ENCODE measurements at regions not wholly inside any gene's neighbourhood (a gene's known extent, or its start where the extent isn't known, plus 50 kb on each side); places are given as distances from the start of the nearest gene placed in this dataset.

GRCh38 chr4:59647011-59647410 is 1553.1 kb upstream of the ADGRL3 start:
- no peak overlapping the region for H2BK5ac ChIP-seq (ENCODE audit: insufficient read length, low read length)
- H4K8ac ChIP-seq (replicated peaks; ENCODE audit: insufficient read length, low read depth, low read length), result no peak overlapping the region
- Mint-ChIP-seq H3K9me3 (peaks cover 0 to 3% of the 10 kb centered on the region in 2 experiments; a peak in 1 of 5 replicates), H3K36me3 (ENCODE audit: insufficient read depth in 1 of 3, low read depth in 3 of 3) (peaks cover 0 to 6% (median 0%) of the 10 kb centered on the region in 3 experiments; a peak in 1 of 7 replicates), H3K27me3 (ENCODE audit: low read depth) (no peaks in the 10 kb centered on the region), H3K27ac (peak overlapping the region in 1 of 3 experiments; percentile 19; a peak in 1 of 7 replicates), H3K4me1 (no peaks in the 10 kb centered on the region), H3K4me3 (no peak overlapping the region)
- no peaks in the 10 kb centered on the region for H4K20me1 ChIP-seq (ENCODE audit: control insufficient read depth, insufficient read depth, insufficient read length)
- WGBS (ENCODE audit: extremely low coverage, insufficient read length, low lambda C conversion rate), result no CpG with 5 or more reads among the region's 2 CpGs
- no peak overlapping the region for H3T11ph ChIP-seq (ENCODE audit: low read length)
- no peak overlapping the region for H2BK15ac ChIP-seq (ENCODE audit: low read depth, low read length)
- no peak overlapping the region for H2BK12ac ChIP-seq (ENCODE audit: insufficient read length, low read depth, low read length)
- H2BK120ac ChIP-seq (ENCODE audit: low read depth, low read length, poor library complexity, severe bottlenecking), result no peak overlapping the region
- H2BK20ac ChIP-seq (ENCODE audit: low read depth, low read length, poor library complexity, severe bottlenecking), result no peak overlapping the region
- no peak overlapping the region for H4K91ac ChIP-seq (ENCODE audit: insufficient read length, low read depth, low read length)
- H2AK5ac ChIP-seq (ENCODE audit: insufficient read length, low read length), result no peak overlapping the region
- H3K18ac ChIP-seq (ENCODE audit: insufficient read length, low read depth, low read length), result no peak overlapping the region
- H3K27ac ChIP-seq (ENCODE audit: insufficient read length, low read depth, low read length), result no peak overlapping the region
- no peaks in the 10 kb centered on the region for H3K9me3 ChIP-seq (ENCODE audit: control insufficient read depth, low read depth, low read length)
- H4K5ac ChIP-seq (ENCODE audit: insufficient read length, low read depth, low read length), result no peak overlapping the region
- no peaks in the 10 kb centered on the region for H3K23me2 ChIP-seq (ENCODE audit: insufficient read length, low read depth, low read length, poor library complexity, severe bottlenecking)
- TF ChIP-seq, protein P1, sequence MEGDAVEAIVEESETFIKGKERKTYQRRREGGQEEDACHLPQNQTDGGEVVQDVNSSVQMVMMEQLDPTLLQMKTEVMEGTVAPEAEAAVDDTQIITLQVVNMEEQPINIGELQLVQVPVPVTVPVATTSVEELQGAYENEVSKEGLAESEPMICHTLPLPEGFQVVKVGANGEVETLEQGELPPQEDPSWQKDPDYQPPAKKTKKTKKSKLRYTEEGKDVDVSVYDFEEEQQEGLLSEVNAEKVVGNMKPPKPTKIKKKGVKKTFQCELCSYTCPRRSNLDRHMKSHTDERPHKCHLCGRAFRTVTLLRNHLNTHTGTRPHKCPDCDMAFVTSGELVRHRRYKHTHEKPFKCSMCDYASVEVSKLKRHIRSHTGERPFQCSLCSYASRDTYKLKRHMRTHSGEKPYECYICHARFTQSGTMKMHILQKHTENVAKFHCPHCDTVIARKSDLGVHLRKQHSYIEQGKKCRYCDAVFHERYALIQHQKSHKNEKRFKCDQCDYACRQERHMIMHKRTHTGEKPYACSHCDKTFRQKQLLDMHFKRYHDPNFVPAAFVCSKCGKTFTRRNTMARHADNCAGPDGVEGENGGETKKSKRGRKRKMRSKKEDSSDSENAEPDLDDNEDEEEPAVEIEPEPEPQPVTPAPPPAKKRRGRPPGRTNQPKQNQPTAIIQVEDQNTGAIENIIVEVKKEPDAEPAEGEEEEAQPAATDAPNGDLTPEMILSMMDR (conservative IDR thresholded peaks at IDR 0.05), result no peak
- H3K9ac ChIP-seq (ENCODE audit: extremely low read depth, insufficient read length, low read length), result no peak overlapping the region
- no peak overlapping the region for H3K14ac ChIP-seq (ENCODE audit: insufficient read depth, low read length)
- DNase-seq, result no peak
- no peak overlapping the region for H3K4me2 ChIP-seq (ENCODE audit: insufficient read depth, insufficient read length, low read length)
- H3K23ac ChIP-seq (ENCODE audit: insufficient read length, low read depth, low read length), result no peak overlapping the region
- no peaks in the 10 kb centered on the region; the same call in 1 of the 2 replicates for H3K27me3 ChIP-seq (ENCODE audit: insufficient read depth, low read length)
- no peaks in the 10 kb centered on the region for H3K79me2 ChIP-seq (ENCODE audit: insufficient read depth, low read length)
- no peaks in the 10 kb centered on the region for H3K4me1 ChIP-seq (ENCODE audit: insufficient read depth, low read length)
- no peaks in the 10 kb centered on the region for H3K79me1 ChIP-seq (ENCODE audit: insufficient read depth, low read depth, low read length, poor library complexity, severe bottlenecking)
- H3K4ac ChIP-seq (ENCODE audit: low read depth, low read length), result no peak overlapping the region
- H3K56ac ChIP-seq (ENCODE audit: insufficient read length, low read depth, low read length), result no peak overlapping the region
- no peak overlapping the region for H2AFZ ChIP-seq (ENCODE audit: low read length)

Data from H9 (cell line).